Kidney epithelial cell (primary cell): ENCODE measurements at regions not wholly inside any gene's neighbourhood (a gene's known extent, or its start where the extent isn't known, plus 50 kb on each side); places are given as distances from the start of the nearest gene placed in this dataset.

Experiments used
- DNase-seq: peaks from one replicate; pipeline ENCODE4 v3.0.0-alpha.2; 2010; ENCODE audit warnings: low read depth
- H3K27me3 ChIP-seq: 2 replicates; pipeline ENCODE4 v1.6.0; 2011; ENCODE audit warnings: low read length; ENCODE audit not compliant: control insufficient read depth, insufficient read depth
- H3K36me3 ChIP-seq: 2 replicates; pipeline ENCODE4 v1.5.1; 2011; ENCODE audit warnings: low read length; ENCODE audit not compliant: control insufficient read depth, insufficient read depth
- H3K4me3 ChIP-seq: 2 replicates; pipeline ENCODE4 v1.5.1; 2011; ENCODE audit warnings: low read depth, mild to moderate bottlenecking, control low read depth, low read length
- TF ChIP-seq, protein P1 (sequence below): IDR thresholded peaks from 2 replicates; pipeline ENCODE4 v1.5.1; 2011; ENCODE audit warnings: mild to moderate bottlenecking, moderate library complexity, low read length, control low read depth, inconsistent platforms; ENCODE audit not compliant: insufficient read depth, poor library complexity, severe bottlenecking

GRCh38 chr2:18891600-18892345, 302.4 kb upstream of the NT5C1B start:
- no peak for DNase-seq
- no peaks in the 10 kb centered on the region for H3K36me3 ChIP-seq
- H3K27me3 ChIP-seq: peaks cover 1% of the 10 kb centered on the region
- TF ChIP-seq, protein P1, sequence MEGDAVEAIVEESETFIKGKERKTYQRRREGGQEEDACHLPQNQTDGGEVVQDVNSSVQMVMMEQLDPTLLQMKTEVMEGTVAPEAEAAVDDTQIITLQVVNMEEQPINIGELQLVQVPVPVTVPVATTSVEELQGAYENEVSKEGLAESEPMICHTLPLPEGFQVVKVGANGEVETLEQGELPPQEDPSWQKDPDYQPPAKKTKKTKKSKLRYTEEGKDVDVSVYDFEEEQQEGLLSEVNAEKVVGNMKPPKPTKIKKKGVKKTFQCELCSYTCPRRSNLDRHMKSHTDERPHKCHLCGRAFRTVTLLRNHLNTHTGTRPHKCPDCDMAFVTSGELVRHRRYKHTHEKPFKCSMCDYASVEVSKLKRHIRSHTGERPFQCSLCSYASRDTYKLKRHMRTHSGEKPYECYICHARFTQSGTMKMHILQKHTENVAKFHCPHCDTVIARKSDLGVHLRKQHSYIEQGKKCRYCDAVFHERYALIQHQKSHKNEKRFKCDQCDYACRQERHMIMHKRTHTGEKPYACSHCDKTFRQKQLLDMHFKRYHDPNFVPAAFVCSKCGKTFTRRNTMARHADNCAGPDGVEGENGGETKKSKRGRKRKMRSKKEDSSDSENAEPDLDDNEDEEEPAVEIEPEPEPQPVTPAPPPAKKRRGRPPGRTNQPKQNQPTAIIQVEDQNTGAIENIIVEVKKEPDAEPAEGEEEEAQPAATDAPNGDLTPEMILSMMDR: no peak
- no peak overlapping the region for H3K4me3 ChIP-seq

- no peak for DNase-seq
- TF ChIP-seq, protein P1: no peak
- H3K36me3 ChIP-seq: no peaks in the 10 kb centered on the region
- H3K27me3 ChIP-seq: no peaks in the 10 kb centered on the region
- H3K4me3 ChIP-seq: no peak overlapping the region
Observed at GRCh38 chr2:18889565-18890332, 300.4 kb upstream of the NT5C1B start.

GRCh38 chr2:18885457-18885856, 296.1 kb upstream of the NT5C1B start:
- TF ChIP-seq, protein P1: no peak
- H3K4me3 ChIP-seq: no peak overlapping the region
- H3K27me3 ChIP-seq: no peaks in the 10 kb centered on the region
- DNase-seq: no peak
- H3K36me3 ChIP-seq: no peaks in the 10 kb centered on the region

DNA sequence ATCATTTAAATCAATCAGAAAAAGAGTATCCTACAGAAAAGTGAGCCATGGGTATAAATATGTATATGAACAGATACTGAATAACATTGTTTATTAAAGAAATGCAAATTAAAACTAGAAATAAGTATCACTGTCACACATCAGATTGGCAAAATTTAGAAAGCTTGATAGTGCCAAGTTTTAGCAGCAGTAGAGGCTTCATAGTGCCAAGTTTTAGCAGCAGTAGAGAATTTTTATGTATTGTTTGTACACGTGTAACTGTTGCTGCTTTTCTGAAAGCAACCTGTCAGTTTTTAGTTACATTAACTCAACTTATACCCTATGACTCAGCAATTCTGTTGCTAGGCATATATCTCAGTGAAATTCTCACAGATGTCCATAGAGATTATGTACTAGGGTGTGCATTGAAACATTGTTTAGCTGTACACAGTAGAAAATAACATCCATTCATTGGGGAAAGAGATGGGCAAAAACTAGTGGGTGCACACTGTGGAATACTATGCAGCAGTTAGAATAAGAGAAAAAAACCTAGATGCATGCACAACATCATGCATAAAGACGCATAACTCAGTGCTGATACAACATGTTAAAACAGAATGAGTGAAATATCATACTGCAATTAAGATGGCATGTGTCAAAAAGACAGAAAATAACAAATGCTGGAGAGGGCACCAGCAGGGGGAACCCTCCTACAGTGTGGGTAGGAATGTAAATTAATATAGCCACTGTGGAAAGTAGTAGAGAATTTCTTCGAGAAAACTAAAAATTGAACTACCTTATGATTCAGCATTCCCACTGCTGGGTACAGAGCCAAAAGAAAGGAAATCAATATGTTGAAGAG, 294.5 kb upstream of the NT5C1B start:
- no peak for DNase-seq
- no peaks in the 10 kb centered on the region for H3K27me3 ChIP-seq
- TF ChIP-seq, protein P1: peak; percentile 42
- H3K36me3 ChIP-seq: no peaks in the 10 kb centered on the region
- no peak overlapping the region for H3K4me3 ChIP-seq

- TF ChIP-seq, protein P1: no peak
- no peak for DNase-seq
- H3K27me3 ChIP-seq: no peaks in the 10 kb centered on the region
- H3K36me3 ChIP-seq: no peaks in the 10 kb centered on the region
- no peak overlapping the region for H3K4me3 ChIP-seq
Observed at GRCh38 chr2:18871430-18871829, 282.1 kb upstream of the NT5C1B start.
